ENCODE measurements at regions not wholly inside any gene's neighbourhood (a gene's known extent, or its start where the extent isn't known, plus 50 kb on each side); places are given as distances from the start of the nearest gene placed in this dataset.

DNA sequence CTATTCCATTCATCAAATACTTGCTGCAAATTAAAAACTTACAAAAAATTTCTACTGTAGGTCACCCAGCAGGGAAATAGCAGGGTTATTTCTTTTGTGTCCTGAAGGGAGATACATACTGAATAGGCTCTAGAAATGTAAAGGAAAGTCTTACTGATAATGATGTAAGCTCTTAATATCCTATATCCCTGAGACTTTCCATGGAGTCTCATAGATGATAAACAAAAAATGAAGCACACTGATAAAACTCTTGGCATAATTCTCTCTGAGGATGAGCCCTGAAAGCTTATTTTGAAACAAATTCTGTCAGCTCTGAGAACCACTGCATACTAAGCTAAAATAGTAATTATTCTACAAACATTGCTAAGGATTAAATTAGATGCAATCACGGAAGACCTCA, 819.6 kb upstream of the PTPRD start:
- ATAC-seq (ENCODE audit: low read depth) = no peak
- Mint-ChIP-seq H3K4me3 (no peak overlapping the region), H3K27me3 (no peaks in the 10 kb centered on the region), H3K27ac (no peak overlapping the region), H3K9me3 (ENCODE audit: insufficient read depth) (peaks cover 8% of the 10 kb centered on the region), H3K4me1 (no peaks in the 10 kb centered on the region)
- no peak for DNase-seq
- H3K9me3 ChIP-seq (ENCODE audit: control extremely low read depth in 1 of 3, control insufficient read depth in 2 of 3, insufficient read depth in 1 of 3, low read length in 2 of 3) = no peaks in the 10 kb centered on the region
- H3K27ac ChIP-seq (ENCODE audit: low read length in 2 of 2) = no peak overlapping the region
- H3K9ac ChIP-seq (ENCODE audit: low read length) = no peak overlapping the region
- no peaks in the 10 kb centered on the region for H3K27me3 ChIP-seq (replicated peaks in 1 of 4; ENCODE audit: control extremely low read depth in 1 of 4, control insufficient read depth in 3 of 4, insufficient read depth in 4 of 4, low read length in 3 of 4)
- intact Hi-C loops (cut with micrococcal nuclease) = no loop called here
- no peak overlapping the region for H3K4me2 ChIP-seq (replicated peaks; ENCODE audit: low read depth, low read length, poor library complexity, severe bottlenecking)
- ChIA-PET POLR2A (no interaction called here), CTCF (no interaction called here)
- H3K4me3 ChIP-seq (ENCODE audit: control extremely low read depth in 1 of 5, extremely low read depth in 1 of 5, insufficient read depth in 1 of 5, low read depth in 2 of 5, low read length in 4 of 5) = no peak overlapping the region
- no CpG with 5 or more reads among the region's 1 CpG for WGBS (ENCODE audit: insufficient coverage)
- no peaks in the 10 kb centered on the region for H4K20me1 ChIP-seq (ENCODE audit: control insufficient read depth, insufficient read depth, low read length, poor library complexity, severe bottlenecking)
- H3K4me1 ChIP-seq (ENCODE audit: control insufficient read depth in 2 of 2, insufficient read depth in 2 of 2, low read length in 2 of 2) = no peaks in the 10 kb centered on the region
- no peaks in the 10 kb centered on the region for H3K36me3 ChIP-seq (replicated peaks in 1 of 2; ENCODE audit: control extremely low read depth in 1 of 2, control insufficient read depth in 1 of 2, extremely low read depth in 1 of 2, insufficient read depth in 2 of 2, low read length in 1 of 2)
- TF ChIP-seq EZH2 (IDR thresholded peaks at IDR 0.05; ENCODE audit: borderline replicate concordance, insufficient read depth, low read depth, low read length, poor library complexity, severe bottlenecking) (no peak), CTCF (IDR thresholded peaks at IDR 0.05) (no peak)
- no peaks in the 10 kb centered on the region for H3K79me2 ChIP-seq (ENCODE audit: control insufficient read depth, insufficient read depth, low read length)
- H2AFZ ChIP-seq (ENCODE audit: insufficient read depth, low read depth, low read length, poor library complexity, severe bottlenecking) = no peak overlapping the region

GRCh38 chr9:11443631-11444030, 830.8 kb upstream of the PTPRD start:
- no peaks in the 10 kb centered on the region for H3K27me3 ChIP-seq (replicated peaks in 1 of 4; ENCODE audit: control extremely low read depth in 1 of 4, control insufficient read depth in 3 of 4, insufficient read depth in 4 of 4, low read length in 3 of 4)
- ChIA-PET CTCF (no interaction called here), POLR2A (no interaction called here)
- ATAC-seq (ENCODE audit: low read depth) = no peak
- H3K4me1 ChIP-seq (ENCODE audit: control insufficient read depth in 2 of 2, insufficient read depth in 2 of 2, low read length in 2 of 2) = no peaks in the 10 kb centered on the region
- H2AFZ ChIP-seq (ENCODE audit: insufficient read depth, low read depth, low read length, poor library complexity, severe bottlenecking) = no peak overlapping the region
- H3K4me2 ChIP-seq (replicated peaks; ENCODE audit: low read depth, low read length, poor library complexity, severe bottlenecking) = no peak overlapping the region
- H3K79me2 ChIP-seq (ENCODE audit: control insufficient read depth, insufficient read depth, low read length) = no peaks in the 10 kb centered on the region
- Mint-ChIP-seq H3K4me3 (no peak overlapping the region), H3K27me3 (no peaks in the 10 kb centered on the region), H3K9me3 (ENCODE audit: insufficient read depth) (peaks cover 7% of the 10 kb centered on the region), H3K27ac (no peak overlapping the region), H3K4me1 (no peaks in the 10 kb centered on the region)
- no peak overlapping the region for H3K27ac ChIP-seq (ENCODE audit: low read length in 2 of 2)
- H3K36me3 ChIP-seq (replicated peaks in 1 of 2; ENCODE audit: control extremely low read depth in 1 of 2, control insufficient read depth in 1 of 2, extremely low read depth in 1 of 2, insufficient read depth in 2 of 2, low read length in 1 of 2) = no peaks in the 10 kb centered on the region
- H3K4me3 ChIP-seq (ENCODE audit: control extremely low read depth in 1 of 5, extremely low read depth in 1 of 5, insufficient read depth in 1 of 5, low read depth in 2 of 5, low read length in 4 of 5) = no peak overlapping the region
- no peak for DNase-seq
- peaks cover 0 to 10% (median 0%) of the 10 kb centered on the region in 3 donors for H3K9me3 ChIP-seq (ENCODE audit: control extremely low read depth in 1 of 3, control insufficient read depth in 2 of 3, insufficient read depth in 1 of 3, low read length in 2 of 3)
- H3K9ac ChIP-seq (ENCODE audit: low read length) = no peak overlapping the region
- H4K20me1 ChIP-seq (ENCODE audit: control insufficient read depth, insufficient read depth, low read length, poor library complexity, severe bottlenecking) = no peaks in the 10 kb centered on the region
- no peak for TF ChIP-seq CTCF (IDR thresholded peaks at IDR 0.05)
- TF ChIP-seq EZH2 (IDR thresholded peaks at IDR 0.05; ENCODE audit: borderline replicate concordance, insufficient read depth, low read depth, low read length, poor library complexity, severe bottlenecking) = no peak
- intact Hi-C loops (cut with micrococcal nuclease) = no loop called here

Data from B cell (primary cell).